ENCODE measurements at regions not wholly inside any gene's neighbourhood (a gene's known extent, or its start where the extent isn't known, plus 50 kb on each side); places are given as distances from the start of the nearest gene placed in this dataset.
"Not testable (repeated sequence)": the region's sequence is repeated elsewhere in the genome, so short reads cannot be mapped to it uniquely, and the experiment has no call there.

GRCh38 chr5:136579238-136579637, 213.9 kb upstream of the TRPC7 start:
- 63% methylated on average over 3 of the region's 3 CpGs for WGBS

GRCh38 chr5:136569875-136570274, 204.5 kb upstream of the TRPC7 start:
- H3K4me1 ChIP-seq, H3K4me3 ChIP-seq: not testable (repeated sequence)

More at GRCh38 chr5:136579238-136579637, 213.9 kb upstream of the TRPC7 start:
- H3K27ac ChIP-seq = no peak overlapping the region
- DNase-seq (ENCODE audit: low spot score in 2 of 2) = no peak
- H3K27me3 ChIP-seq = no peaks in the 10 kb centered on the region
- H3K4me3 ChIP-seq = no peak overlapping the region
- no peaks in the 10 kb centered on the region for H3K36me3 ChIP-seq
- H3K4me1 ChIP-seq = no peaks in the 10 kb centered on the region
- no peaks in the 10 kb centered on the region for H3K9me3 ChIP-seq
- TF ChIP-seq, protein P1, sequence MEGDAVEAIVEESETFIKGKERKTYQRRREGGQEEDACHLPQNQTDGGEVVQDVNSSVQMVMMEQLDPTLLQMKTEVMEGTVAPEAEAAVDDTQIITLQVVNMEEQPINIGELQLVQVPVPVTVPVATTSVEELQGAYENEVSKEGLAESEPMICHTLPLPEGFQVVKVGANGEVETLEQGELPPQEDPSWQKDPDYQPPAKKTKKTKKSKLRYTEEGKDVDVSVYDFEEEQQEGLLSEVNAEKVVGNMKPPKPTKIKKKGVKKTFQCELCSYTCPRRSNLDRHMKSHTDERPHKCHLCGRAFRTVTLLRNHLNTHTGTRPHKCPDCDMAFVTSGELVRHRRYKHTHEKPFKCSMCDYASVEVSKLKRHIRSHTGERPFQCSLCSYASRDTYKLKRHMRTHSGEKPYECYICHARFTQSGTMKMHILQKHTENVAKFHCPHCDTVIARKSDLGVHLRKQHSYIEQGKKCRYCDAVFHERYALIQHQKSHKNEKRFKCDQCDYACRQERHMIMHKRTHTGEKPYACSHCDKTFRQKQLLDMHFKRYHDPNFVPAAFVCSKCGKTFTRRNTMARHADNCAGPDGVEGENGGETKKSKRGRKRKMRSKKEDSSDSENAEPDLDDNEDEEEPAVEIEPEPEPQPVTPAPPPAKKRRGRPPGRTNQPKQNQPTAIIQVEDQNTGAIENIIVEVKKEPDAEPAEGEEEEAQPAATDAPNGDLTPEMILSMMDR (IDR thresholded peaks at IDR 0.05) = no peak
- TF ChIP-seq POLR2AphosphoS5 (IDR thresholded peaks at IDR 0.05) (no peak), POLR2A (IDR thresholded peaks at IDR 0.05) (no peak), EP300 (IDR thresholded peaks at IDR 0.05) (no peak)

DNA sequence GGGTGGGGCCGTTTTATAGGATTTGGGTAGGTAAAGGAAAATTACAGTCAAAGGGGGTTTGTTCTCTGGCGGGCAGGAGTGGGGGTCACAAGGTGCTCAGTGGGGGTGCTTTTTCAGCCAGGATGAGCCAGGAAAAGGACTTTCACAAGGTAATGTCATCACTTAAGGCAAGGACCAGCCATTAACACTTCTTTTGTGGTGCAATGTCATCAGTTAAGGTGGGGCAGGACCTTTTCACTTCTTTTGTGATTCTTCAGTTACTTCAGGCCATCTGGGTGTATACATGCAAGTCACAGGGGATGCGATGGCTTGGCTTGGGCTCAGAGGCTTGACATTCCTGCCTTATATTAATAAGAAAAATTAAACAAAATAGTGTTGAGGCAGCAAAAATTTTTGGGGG, 200.1 kb upstream of the TRPC7 start:
- not testable (repeated sequence) for H3K36me3 ChIP-seq; H3K4me3 ChIP-seq; H3K27me3 ChIP-seq; H3K9me3 ChIP-seq; H3K4me1 ChIP-seq; DNase-seq (ENCODE audit: low spot score in 2 of 2); H3K27ac ChIP-seq
- WGBS = 56% methylated on average over 3 of the region's 3 CpGs

More at GRCh38 chr5:136569875-136570274, 204.5 kb upstream of the TRPC7 start:
- not testable (repeated sequence) for H3K9me3 ChIP-seq; H3K27ac ChIP-seq; H3K36me3 ChIP-seq; DNase-seq (ENCODE audit: low spot score in 2 of 2); H3K27me3 ChIP-seq

DNA sequence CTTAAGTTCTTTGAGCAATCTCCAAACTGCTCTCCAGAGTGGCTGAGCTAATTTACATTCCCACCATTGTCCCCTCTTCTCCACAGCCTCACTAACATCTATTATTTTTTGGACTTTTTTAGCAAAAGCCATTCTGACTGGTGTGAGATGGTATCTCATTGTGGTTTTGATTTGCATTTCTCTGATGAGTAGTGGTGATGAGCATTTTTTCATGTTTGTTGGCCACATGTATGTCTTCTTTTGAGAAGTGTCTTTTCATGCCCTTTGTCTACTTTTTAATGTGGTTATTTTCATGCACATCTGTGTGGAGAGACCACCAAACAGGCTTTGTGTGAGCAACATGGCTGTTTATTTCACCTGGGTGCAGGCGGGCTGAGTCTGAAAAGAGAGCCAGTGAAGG, 199.7 kb upstream of the TRPC7 start:
- H3K9me3 ChIP-seq; H3K4me1 ChIP-seq; DNase-seq (ENCODE audit: low spot score in 2 of 2); H3K4me3 ChIP-seq; H3K27me3 ChIP-seq; H3K27ac ChIP-seq; H3K36me3 ChIP-seq: not testable (repeated sequence)
- WGBS = 71% methylated on average over 1 of the region's 1 CpG

DNA sequence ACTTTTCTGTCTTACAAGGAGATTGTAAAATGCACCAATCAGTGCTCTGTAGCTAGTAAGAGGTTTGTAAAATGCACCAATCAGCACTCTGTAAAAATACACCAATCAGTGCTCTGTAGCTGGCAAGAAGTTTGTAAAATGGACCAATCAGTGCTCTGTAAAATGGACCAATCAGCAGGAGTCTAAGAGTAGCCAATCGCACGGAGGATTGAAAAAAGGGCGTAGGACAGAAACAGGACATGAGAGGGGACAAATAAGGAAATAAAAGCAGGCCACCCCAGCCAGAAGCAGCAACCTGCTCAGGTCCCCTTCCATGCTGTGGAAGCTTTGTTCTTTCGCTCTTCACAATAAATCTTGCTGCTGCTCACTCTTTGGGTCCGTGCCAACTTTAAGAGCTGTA, 199.1 kb upstream of the TRPC7 start:
- not testable (repeated sequence) for DNase-seq (ENCODE audit: low spot score in 2 of 2); H3K36me3 ChIP-seq; H3K27me3 ChIP-seq; H3K27ac ChIP-seq; H3K9me3 ChIP-seq; H3K4me1 ChIP-seq; H3K4me3 ChIP-seq
- 88% methylated on average over 5 of the region's 5 CpGs for WGBS

DNA sequence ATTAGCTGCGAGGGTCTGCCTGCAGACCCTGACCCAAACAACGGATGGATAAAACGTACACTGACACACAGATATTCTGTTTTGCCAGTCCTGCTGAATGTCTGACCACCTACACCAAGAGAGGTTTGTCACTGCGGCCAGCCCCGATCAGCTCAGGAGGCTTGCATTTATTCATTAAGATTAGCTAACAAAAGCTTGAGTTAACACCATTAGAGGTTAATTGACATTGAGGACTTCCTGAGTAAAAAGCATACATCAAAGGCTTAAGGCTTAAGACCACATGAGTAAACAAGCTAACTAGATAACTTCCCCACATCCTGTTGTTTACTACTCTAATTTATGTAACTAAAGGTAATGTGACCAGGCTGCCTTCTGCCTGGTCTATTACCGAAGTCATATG, 198.1 kb upstream of the TRPC7 start:
- TF ChIP-seq, protein P1 (IDR thresholded peaks at IDR 0.05) = no peak
- no peak for TF ChIP-seq POLR2A (IDR thresholded peaks at IDR 0.05)
- TF ChIP-seq EP300 (IDR thresholded peaks at IDR 0.05) = no peak
- TF ChIP-seq POLR2AphosphoS5 (IDR thresholded peaks at IDR 0.05) = no peak
- H3K4me1 ChIP-seq = no peaks in the 10 kb centered on the region
- WGBS = 79% methylated on average over 6 of the region's 6 CpGs
- H3K36me3 ChIP-seq = no peaks in the 10 kb centered on the region
- no peak for DNase-seq (ENCODE audit: low spot score in 2 of 2)
- no peaks in the 10 kb centered on the region for H3K27me3 ChIP-seq
- H3K4me3 ChIP-seq = no peak overlapping the region
- H3K27ac ChIP-seq = no peak overlapping the region
- no peaks in the 10 kb centered on the region for H3K9me3 ChIP-seq

- H3K4me3 ChIP-seq = no peak overlapping the region
- no peaks in the 10 kb centered on the region for H3K4me1 ChIP-seq
- TF ChIP-seq EP300 (IDR thresholded peaks at IDR 0.05) = no peak
- no peak for TF ChIP-seq POLR2A (IDR thresholded peaks at IDR 0.05)
- no peak for TF ChIP-seq POLR2AphosphoS5 (IDR thresholded peaks at IDR 0.05)
- TF ChIP-seq, protein P1 (IDR thresholded peaks at IDR 0.05) = no peak
- no peaks in the 10 kb centered on the region for H3K36me3 ChIP-seq
- no peak for DNase-seq (ENCODE audit: low spot score in 2 of 2)
- no peak overlapping the region for H3K27ac ChIP-seq
- H3K9me3 ChIP-seq = no peaks in the 10 kb centered on the region
- H3K27me3 ChIP-seq = no peaks in the 10 kb centered on the region
- WGBS = 81% methylated on average over 1 of the region's 1 CpG
These were observed 194.8 kb upstream of the TRPC7 start for GRCh38 chr5:136560126-136560525.
